ENCODE measurements at regions not wholly inside any gene's neighbourhood (a gene's known extent, or its start where the extent isn't known, plus 50 kb on each side); places are given as distances from the start of the nearest gene placed in this dataset.

GRCh38 chr6:133612459-133612858, 276.5 kb upstream of the TCF21 start:
- no peak for TF ChIP-seq CTCF (conservative IDR thresholded peaks at IDR 0.05; ENCODE audit: low read depth, low read length)
- no peak for TF ChIP-seq FOS (IDR thresholded peaks at IDR 0.05; ENCODE audit: low read depth, low read length)
- no peak for TF ChIP-seq BHLHE40 (IDR thresholded peaks at IDR 0.05; ENCODE audit: low read depth, low read length)
- TF ChIP-seq RFX5 (IDR thresholded peaks at IDR 0.05; ENCODE audit: low read depth, low read length), result no peak
- TF ChIP-seq POLR2A (IDR thresholded peaks at IDR 0.05; ENCODE audit: low read depth, low read length), result no peak
- no peak for TF ChIP-seq NFE2L2 (IDR thresholded peaks at IDR 0.05; ENCODE audit: low read depth, low read length)
- TF ChIP-seq MXI1 (IDR thresholded peaks at IDR 0.05; ENCODE audit: borderline replicate concordance, low read depth, low read length), result no peak
- no peak for TF ChIP-seq USF2 (IDR thresholded peaks at IDR 0.05; ENCODE audit: low read depth, low read length)
- no peak for TF ChIP-seq CEBPB (IDR thresholded peaks at IDR 0.05; ENCODE audit: low read depth, low read length)
- no peak for TF ChIP-seq SMC3 (IDR thresholded peaks at IDR 0.05; ENCODE audit: low read depth, low read length)
- no peak for TF ChIP-seq RAD21 (IDR thresholded peaks at IDR 0.05; ENCODE audit: low read length)
- TF ChIP-seq, protein P1, sequence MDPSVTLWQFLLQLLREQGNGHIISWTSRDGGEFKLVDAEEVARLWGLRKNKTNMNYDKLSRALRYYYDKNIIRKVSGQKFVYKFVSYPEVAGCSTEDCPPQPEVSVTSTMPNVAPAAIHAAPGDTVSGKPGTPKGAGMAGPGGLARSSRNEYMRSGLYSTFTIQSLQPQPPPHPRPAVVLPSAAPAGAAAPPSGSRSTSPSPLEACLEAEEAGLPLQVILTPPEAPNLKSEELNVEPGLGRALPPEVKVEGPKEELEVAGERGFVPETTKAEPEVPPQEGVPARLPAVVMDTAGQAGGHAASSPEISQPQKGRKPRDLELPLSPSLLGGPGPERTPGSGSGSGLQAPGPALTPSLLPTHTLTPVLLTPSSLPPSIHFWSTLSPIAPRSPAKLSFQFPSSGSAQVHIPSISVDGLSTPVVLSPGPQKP (IDR thresholded peaks at IDR 0.05; ENCODE audit: borderline replicate concordance, low read depth, low read length), result no peak

Measured in IMR-90 (cell line).